ENCODE measurements at regions not wholly inside any gene's neighbourhood (a gene's known extent, or its start where the extent isn't known, plus 50 kb on each side); places are given as distances from the start of the nearest gene placed in this dataset.

GRCh38 chr21:31515253-31515652 is 144.2 kb upstream of the SOD1 start:
- Histone ChIP-seq H4K20me1 (replicated peaks; ENCODE audit: control insufficient read depth, extremely low read depth, insufficient read depth, low read length) (no peaks in the 10 kb centered on the region), H3K9me3 (replicated peaks; ENCODE audit: control insufficient read depth, insufficient read depth, low read length) (no peaks in the 10 kb centered on the region), H3K9ac (replicated peaks; ENCODE audit: extremely low read depth, insufficient read depth, low read length) (no peak overlapping the region), H3K4me3 (replicated peaks in 1 of 3; ENCODE audit: insufficient read depth in 1 of 3, low read depth in 1 of 3, low read length in 3 of 3) (no peak overlapping the region), H2AFZ (ENCODE audit: low read depth, low read length) (no peak overlapping the region), H3K4me1 (ENCODE audit: control insufficient read depth, extremely low read depth, insufficient read depth, low read length) (no peaks in the 10 kb centered on the region), H3K4me2 (ENCODE audit: insufficient read depth, low read length) (no peak overlapping the region), H3K79me2 (ENCODE audit: control insufficient read depth, insufficient read depth, low read length) (no peaks in the 10 kb centered on the region), H3K9me1 (replicated peaks; ENCODE audit: control insufficient read depth, extremely low read depth, insufficient read depth, low read length) (no peaks in the 10 kb centered on the region), H3K36me3 (ENCODE audit: control insufficient read depth in 2 of 2, extremely low read depth in 1 of 2, insufficient read depth in 2 of 2, low read length in 2 of 2) (no peaks in the 10 kb centered on the region), H3K27ac (ENCODE audit: insufficient read depth, low read depth, low read length) (no peak overlapping the region), H3K27me3 (ENCODE audit: control insufficient read depth in 2 of 2, insufficient read depth in 2 of 2, low read length in 2 of 2) (no peaks in the 10 kb centered on the region)
- no peak for DNase-seq (ENCODE audit: low read depth, low spot score)
- TF ChIP-seq MYC (IDR thresholded peaks at IDR 0.05; ENCODE audit: low read depth, low read length) = no peak
- TF ChIP-seq MAX (IDR thresholded peaks at IDR 0.05; ENCODE audit: insufficient read depth, insufficient read length) = no peak
- TF ChIP-seq POLR2A (IDR thresholded peaks at IDR 0.05; ENCODE audit: low read depth, low read length) = no peak
- no peak for TF ChIP-seq FOS (IDR thresholded peaks at IDR 0.05; ENCODE audit: borderline replicate concordance, insufficient read depth, low read length)
- TF ChIP-seq GATA2 (IDR thresholded peaks at IDR 0.05; ENCODE audit: insufficient read depth, insufficient read length, low read depth, low read length) = no peak
- no peak for TF ChIP-seq CTCF (IDR thresholded peaks at IDR 0.05; ENCODE audit: extremely low read depth in 1 of 2, insufficient read depth in 1 of 2, low read depth in 1 of 2, low read length in 2 of 2)
- no peak for TF ChIP-seq JUN (IDR thresholded peaks at IDR 0.05; ENCODE audit: borderline replicate concordance, insufficient read depth, insufficient read length, low read depth)
- TF ChIP-seq POLR2AphosphoS5 (IDR thresholded peaks at IDR 0.05; ENCODE audit: insufficient read depth, low read depth, low read length) = no peak
- no peak for TF ChIP-seq EZH2 (IDR thresholded peaks at IDR 0.05; ENCODE audit: borderline replicate concordance, low read depth, low read length, severe bottlenecking)
- no TSS peak for BruUV-seq (replicated peaks)
- ChIA-PET POLR2A (no interaction called here), CTCF (no interaction called here)
- intact Hi-C loops (cut with micrococcal nuclease) = no loop called here
- dilution Hi-C loops (cut with MboI; ENCODE audit: extremely low pct_ligation_motif_present, low sequenced_read_pairs) = no loop called here
- no peak for FAIRE-seq
